C4-2B (cell line): ENCODE measurements at regions not wholly inside any gene's neighbourhood (a gene's known extent, or its start where the extent isn't known, plus 50 kb on each side); places are given as distances from the start of the nearest gene placed in this dataset.

Source experiments
- H3K27ac ChIP-seq: fragments of 450-650 bp; 2 replicates; pipeline ENCODE4 v1.5.1; 2017
- ZFX ChIP-seq: fragments of 450-650 bp; IDR thresholded peaks from 2 replicates; pipeline ENCODE4 v1.6.1; 2017
- TF ChIP-seq, protein P1 (sequence below): fragments of 450-650 bp; conservative IDR thresholded peaks from 2 replicates; pipeline ENCODE4 v1.5.1; 2017; ENCODE audit warnings: mild to moderate bottlenecking

DNA sequence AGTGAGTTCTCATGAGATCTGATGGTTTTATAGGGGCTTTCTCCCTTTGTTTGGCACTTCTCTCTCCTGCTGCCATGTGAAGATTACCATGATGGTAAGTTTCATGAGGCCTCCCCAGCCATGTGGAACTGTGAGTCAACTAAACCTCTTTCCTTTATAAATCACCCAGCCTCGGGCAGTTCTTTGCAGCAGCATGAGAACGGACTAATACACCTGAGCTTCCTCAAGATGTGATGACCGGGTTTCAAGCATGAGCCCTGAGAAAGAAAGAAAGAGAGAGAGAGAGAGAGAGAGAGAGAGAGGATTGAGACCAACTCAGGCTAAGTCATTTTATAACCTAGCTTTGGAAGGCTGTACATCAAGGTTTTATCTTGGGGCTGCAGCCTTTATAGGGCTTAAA, 167.7 kb upstream of the SERPINE2 start:
- no peak overlapping the region for H3K27ac ChIP-seq
- no peak for TF ChIP-seq ZFX
- TF ChIP-seq, protein P1, sequence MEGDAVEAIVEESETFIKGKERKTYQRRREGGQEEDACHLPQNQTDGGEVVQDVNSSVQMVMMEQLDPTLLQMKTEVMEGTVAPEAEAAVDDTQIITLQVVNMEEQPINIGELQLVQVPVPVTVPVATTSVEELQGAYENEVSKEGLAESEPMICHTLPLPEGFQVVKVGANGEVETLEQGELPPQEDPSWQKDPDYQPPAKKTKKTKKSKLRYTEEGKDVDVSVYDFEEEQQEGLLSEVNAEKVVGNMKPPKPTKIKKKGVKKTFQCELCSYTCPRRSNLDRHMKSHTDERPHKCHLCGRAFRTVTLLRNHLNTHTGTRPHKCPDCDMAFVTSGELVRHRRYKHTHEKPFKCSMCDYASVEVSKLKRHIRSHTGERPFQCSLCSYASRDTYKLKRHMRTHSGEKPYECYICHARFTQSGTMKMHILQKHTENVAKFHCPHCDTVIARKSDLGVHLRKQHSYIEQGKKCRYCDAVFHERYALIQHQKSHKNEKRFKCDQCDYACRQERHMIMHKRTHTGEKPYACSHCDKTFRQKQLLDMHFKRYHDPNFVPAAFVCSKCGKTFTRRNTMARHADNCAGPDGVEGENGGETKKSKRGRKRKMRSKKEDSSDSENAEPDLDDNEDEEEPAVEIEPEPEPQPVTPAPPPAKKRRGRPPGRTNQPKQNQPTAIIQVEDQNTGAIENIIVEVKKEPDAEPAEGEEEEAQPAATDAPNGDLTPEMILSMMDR = no peak

DNA sequence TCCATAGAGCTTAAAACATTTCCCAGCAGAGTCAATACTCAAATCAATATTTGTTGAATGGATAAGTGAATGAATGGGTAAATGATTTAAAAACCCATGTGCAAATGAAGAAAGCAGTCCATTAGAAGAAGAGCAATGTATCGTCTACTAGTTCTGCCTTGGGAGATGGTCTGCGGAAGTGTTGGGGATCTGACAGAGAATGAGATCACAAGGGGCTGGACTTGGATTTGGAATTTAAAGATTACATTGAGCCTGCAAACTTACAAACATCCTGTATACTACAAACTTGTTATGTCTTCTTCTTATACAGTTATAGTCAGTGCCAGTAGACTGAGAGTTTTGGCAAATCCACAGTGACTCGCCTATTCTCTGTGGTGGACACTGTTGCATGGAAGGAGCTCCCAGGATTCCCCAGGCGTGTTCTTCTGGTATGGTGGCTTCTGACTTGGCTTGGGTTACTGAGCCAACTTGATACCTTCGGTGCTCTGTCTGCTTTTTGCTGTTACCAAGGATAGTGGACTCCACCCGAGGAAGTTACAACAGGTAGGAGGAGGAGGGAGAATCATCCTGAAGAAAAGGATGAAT, 163.3 kb upstream of the SERPINE2 start:
- H3K27ac ChIP-seq = no peak overlapping the region
- TF ChIP-seq, protein P1 = no peak
- no peak for TF ChIP-seq ZFX

DNA sequence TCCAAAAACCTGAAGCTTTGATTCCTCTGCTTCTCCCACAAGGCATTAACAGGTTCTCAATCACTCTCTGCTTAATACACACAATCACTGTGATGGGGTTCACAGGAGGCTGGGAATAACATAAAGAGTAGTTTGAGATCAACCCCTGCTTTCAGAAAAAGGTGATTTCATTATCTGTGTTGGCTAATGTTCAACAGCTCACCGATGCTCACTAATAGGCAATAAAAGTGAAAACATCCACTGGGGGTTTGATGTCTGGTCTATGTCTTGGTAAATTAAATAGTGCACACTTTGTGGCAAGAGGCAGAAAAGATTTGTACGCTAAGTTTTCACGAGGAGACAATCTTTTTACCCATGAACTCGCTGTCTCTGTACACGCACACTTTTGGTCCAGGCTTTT, 159.3 kb upstream of the SERPINE2 start:
- no peak for TF ChIP-seq ZFX
- no peak overlapping the region for H3K27ac ChIP-seq

DNA sequence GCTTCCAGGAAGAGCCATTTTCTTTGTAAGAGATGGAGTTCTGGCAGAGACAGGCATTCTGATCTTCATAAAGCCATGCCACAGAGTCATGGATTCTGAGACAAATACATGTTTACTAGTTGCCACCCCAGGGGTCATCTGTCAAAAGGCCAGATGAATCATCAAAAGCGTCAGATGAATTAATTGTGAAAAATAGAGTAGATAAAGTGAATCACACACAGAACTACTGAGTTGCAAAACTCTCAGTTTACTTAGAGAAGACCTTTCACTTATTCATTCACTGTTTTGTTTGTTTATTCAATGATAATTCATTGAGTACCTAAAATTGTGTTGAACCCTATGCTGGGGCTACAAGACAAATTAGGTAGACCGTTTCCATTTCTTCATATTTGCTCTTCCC, 157.7 kb upstream of the SERPINE2 start:
- TF ChIP-seq ZFX = no peak
- TF ChIP-seq, protein P1 = no peak
- H3K27ac ChIP-seq = no peak overlapping the region

DNA sequence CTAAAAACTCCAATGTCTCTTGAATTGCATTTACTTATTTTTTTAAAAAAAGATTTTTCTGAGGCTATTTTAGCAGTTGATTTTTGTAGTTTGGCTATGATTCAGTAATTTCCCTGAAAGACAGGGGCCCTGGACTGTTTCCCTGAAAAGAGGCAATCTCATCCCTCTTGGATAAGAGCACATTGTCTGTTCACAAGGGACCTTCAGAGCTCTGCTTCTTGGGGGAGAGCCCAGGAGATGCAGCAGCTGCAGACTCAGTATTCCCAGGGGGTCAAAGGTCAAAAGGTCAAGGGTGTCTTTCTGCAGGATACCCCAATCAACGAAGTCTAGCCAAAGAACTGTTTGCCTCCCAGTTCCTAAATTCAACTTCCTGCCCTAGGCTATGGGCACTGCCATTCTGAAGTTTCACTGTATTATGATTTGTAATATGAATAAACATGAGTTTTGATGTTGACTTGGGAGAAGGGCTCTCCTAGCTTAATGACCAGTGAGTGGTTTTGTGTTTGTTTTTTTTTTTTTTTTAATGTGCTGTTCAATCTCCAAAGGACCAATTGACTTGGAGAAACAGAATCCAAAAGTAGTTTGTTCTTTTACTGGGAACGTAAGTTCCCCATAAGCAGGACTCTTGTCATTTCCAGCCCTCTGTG, 157.0 kb upstream of the SERPINE2 start:
- no peak for TF ChIP-seq ZFX
- TF ChIP-seq, protein P1 = no peak
- no peak overlapping the region for H3K27ac ChIP-seq

DNA sequence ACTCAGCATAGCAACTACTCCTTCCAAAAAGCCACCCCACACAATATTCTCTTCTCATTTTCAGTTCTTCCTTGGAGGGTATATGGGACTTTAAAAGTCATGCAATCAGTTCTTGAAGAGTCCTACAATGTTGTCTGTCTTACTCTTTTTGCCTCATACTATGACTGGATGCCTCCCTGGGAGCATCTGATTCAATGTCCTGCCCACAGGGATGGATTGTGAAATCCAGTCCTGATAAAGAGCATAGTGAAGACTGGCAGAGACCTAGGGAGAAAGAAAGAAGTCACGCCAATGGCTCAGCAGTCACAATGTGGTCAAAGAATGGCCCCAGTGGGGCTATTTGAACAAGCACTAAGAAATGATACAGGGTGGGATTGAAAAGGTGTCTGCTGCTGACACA, 155.1 kb upstream of the SERPINE2 start:
- TF ChIP-seq, protein P1 = no peak
- TF ChIP-seq ZFX = no peak
- no peak overlapping the region for H3K27ac ChIP-seq

DNA sequence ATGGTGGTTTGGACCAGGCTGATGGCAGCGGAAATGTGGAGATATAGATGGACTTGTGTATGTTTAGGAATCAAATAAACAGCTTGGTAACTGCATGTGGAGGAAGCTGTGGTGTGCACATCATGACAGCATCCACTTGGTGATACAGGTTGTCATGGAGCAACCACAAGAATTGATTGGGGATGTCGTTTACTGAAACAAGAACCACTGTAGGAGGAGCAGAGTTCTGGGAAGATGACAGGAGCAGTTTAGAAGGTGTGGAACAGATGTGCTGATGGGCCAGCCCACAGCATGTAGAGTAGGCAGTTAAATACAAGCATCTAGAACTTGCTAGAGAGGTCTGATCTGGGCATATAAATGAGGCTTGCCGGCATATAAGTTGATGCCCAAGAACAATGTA, 152.4 kb upstream of the SERPINE2 start:
- H3K27ac ChIP-seq = no peak overlapping the region
- TF ChIP-seq, protein P1 = no peak
- no peak for TF ChIP-seq ZFX

DNA sequence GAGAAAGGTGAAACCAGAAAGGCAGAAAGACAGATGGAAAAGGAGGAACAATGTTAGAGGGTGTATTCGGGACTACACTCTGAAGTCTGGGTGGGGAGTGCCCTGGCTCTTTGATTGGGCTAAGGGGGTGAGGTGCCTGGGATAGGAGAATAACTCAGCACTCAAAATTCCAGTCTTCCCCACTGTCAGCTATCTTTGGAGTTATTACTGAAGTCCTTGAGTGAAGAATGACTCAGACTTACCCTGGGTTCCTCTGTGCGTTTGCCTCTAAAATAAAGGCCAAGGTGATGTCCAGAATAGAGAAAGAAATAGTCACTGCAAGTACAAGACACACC, 151.8 kb upstream of the SERPINE2 start:
- H3K27ac ChIP-seq = no peak overlapping the region
- TF ChIP-seq, protein P1 = no peak
- TF ChIP-seq ZFX = no peak
